ENCODE measurements at regions not wholly inside any gene's neighbourhood (a gene's known extent, or its start where the extent isn't known, plus 50 kb on each side); places are given as distances from the start of the nearest gene placed in this dataset.

- no peak for DNase-seq (ENCODE audit: low read depth in 2 of 2)
Observed at GRCh38 chr6:54717849-54718455, 128.6 kb upstream of the FAM83B start.

GRCh38 chr6:54718541-54719023 lies 128.0 kb upstream of the FAM83B start:
- DNase-seq (ENCODE audit: low read depth in 2 of 2): no peak

GRCh38 chr6:54719131-54719530 lies 127.4 kb upstream of the FAM83B start:
- DNase-seq (ENCODE audit: low read depth in 2 of 2): no peak

- DNase-seq (ENCODE audit: low read depth in 2 of 2): no peak
Observed at GRCh38 chr6:54719633-54720032, 126.9 kb upstream of the FAM83B start.

- DNase-seq (ENCODE audit: low read depth in 2 of 2): no peak
Observed at GRCh38 chr6:54722328-54722727, 124.2 kb upstream of the FAM83B start.

GRCh38 chr6:54729716-54730115 lies 116.9 kb upstream of the FAM83B start:
- no peak for DNase-seq (ENCODE audit: low read depth in 2 of 2)

GRCh38 chr6:54730767-54731630 lies 115.6 kb upstream of the FAM83B start:
- no peak for DNase-seq (ENCODE audit: low read depth in 2 of 2)

- no peak for DNase-seq (ENCODE audit: low read depth in 2 of 2)
Observed at GRCh38 chr6:54737247-54737646, 109.3 kb upstream of the FAM83B start.

- no peak for DNase-seq (ENCODE audit: low read depth in 2 of 2)
Observed at GRCh38 chr6:54747955-54748354, 98.6 kb upstream of the FAM83B start.

GRCh38 chr6:54754406-54754805 lies 92.2 kb upstream of the FAM83B start:
- no peak for DNase-seq (ENCODE audit: low read depth in 2 of 2)

GRCh38 chr6:54758340-54758739 lies 88.2 kb upstream of the FAM83B start:
- no peak for DNase-seq (ENCODE audit: low read depth in 2 of 2)

- DNase-seq (ENCODE audit: low read depth in 2 of 2): no peak
Observed at GRCh38 chr6:54768494-54768893, 78.1 kb upstream of the FAM83B start.

GRCh38 chr6:54770328-54770727 lies 76.2 kb upstream of the FAM83B start:
- no peak for DNase-seq (ENCODE audit: low read depth in 2 of 2)

GRCh38 chr6:54771968-54772367 lies 74.6 kb upstream of the FAM83B start:
- no peak for DNase-seq (ENCODE audit: low read depth in 2 of 2)

GRCh38 chr6:54772610-54773009 lies 74.0 kb upstream of the FAM83B start:
- no peak for DNase-seq (ENCODE audit: low read depth in 2 of 2)

GRCh38 chr6:54775576-54775975 lies 71.0 kb upstream of the FAM83B start:
- DNase-seq (ENCODE audit: low read depth in 2 of 2): peak; percentile 54 to 56

- DNase-seq (ENCODE audit: low read depth in 2 of 2): no peak
Observed at GRCh38 chr6:54776891-54777290, 69.7 kb upstream of the FAM83B start.

- DNase-seq (ENCODE audit: low read depth in 2 of 2): no peak
Observed at GRCh38 chr6:54778731-54779130, 67.8 kb upstream of the FAM83B start.

GRCh38 chr6:54784011-54784410 lies 62.6 kb upstream of the FAM83B start:
- no peak for DNase-seq (ENCODE audit: low read depth in 2 of 2)

GRCh38 chr6:54786154-54786553 lies 60.4 kb upstream of the FAM83B start:
- no peak for DNase-seq (ENCODE audit: low read depth in 2 of 2)

- DNase-seq (ENCODE audit: low read depth in 2 of 2): no peak
Observed at GRCh38 chr6:54787825-54788224, 58.7 kb upstream of the FAM83B start.

Data from fibroblast of skin of left biceps (primary cell).